PC-9 (cell line): ENCODE measurements at regions not wholly inside any gene's neighbourhood (a gene's known extent, or its start where the extent isn't known, plus 50 kb on each side); places are given as distances from the start of the nearest gene placed in this dataset.

ENCODE experiments used
- BruUV-seq: library from RNA; stranded (reverse); fragments of 400-500 nt; replicated peaks from 2 replicates; lab custom pipeline; 2021; lab: Mats Ljungman, UMichigan
- CTCF ChIA-PET: fragments of 300-600 bp; sonication (Branson Sonifier 250); formaldehyde crosslinking; loops from one replicate; lab custom pipeline; 2022; ENCODE audit warnings: antibody characterized with exemption; lab: Charles Lee
- POLR2A ChIA-PET: fragments of 300-600 bp; sonication (Branson Sonifier 250); formaldehyde crosslinking; loops from one replicate; lab custom pipeline; 2022; ENCODE audit warnings: antibody characterized with exemption; ENCODE audit not compliant: unreplicated experiment; lab: Charles Lee
- DNase-seq, 2 experiments: peaks; one replicate each; pipeline versions ENCODE4 v3.0.0 to v3.0.0-alpha.2; 2015 to 2022; ENCODE audit warnings: mixed read lengths in 1 of 2
- H2AFZ ChIP-seq: fragments of 200-600 bp; sonication (generic); 2 replicates; pipeline ENCODE4 v1.8.1; 2017; ENCODE audit warnings: antibody characterized with exemption
- H3F3A ChIP-seq: fragments of 200-600 bp; sonication (generic); 2 replicates; pipeline ENCODE4 v1.8.1; 2017; ENCODE audit warnings: antibody characterized with exemption, mild to moderate bottlenecking, low read depth; ENCODE audit not compliant: insufficient read depth
- H3K27ac ChIP-seq: fragments of 200-600 bp; sonication (generic); 2 replicates; pipeline ENCODE4 v1.6.1; 2016; ENCODE audit warnings: mixed run types
- H3K27me3 ChIP-seq: fragments of 200-600 bp; sonication (generic); 2 replicates; pipeline ENCODE4 v1.6.1; 2016; ENCODE audit warnings: low read depth, mixed run types; ENCODE audit not compliant: insufficient read depth
- H3K36me3 ChIP-seq: fragments of 200-600 bp; sonication (generic); 2 replicates; pipeline ENCODE4 v1.6.1; 2016; ENCODE audit warnings: low read depth, mixed run types
- H3K4me1 ChIP-seq: fragments of 200-600 bp; sonication (generic); replicated peaks from 2 replicates; pipeline ENCODE4 v1.6.1; 2016; ENCODE audit warnings: mixed run types; ENCODE audit not compliant: insufficient read depth
- H3K4me2 ChIP-seq: fragments of 200-600 bp; sonication (generic); 2 replicates; pipeline ENCODE4 v1.6.1; 2017; ENCODE audit warnings: mixed run types
- H3K4me3 ChIP-seq: fragments of 200-600 bp; sonication (generic); 2 replicates; pipeline ENCODE4 v1.6.1; 2016; ENCODE audit warnings: mixed run types
- H3K79me2 ChIP-seq: fragments of 200-600 bp; sonication (generic); 2 replicates; pipeline ENCODE4 v1.6.1; 2017; ENCODE audit warnings: low read depth, mixed run types
- H3K9me2 ChIP-seq: fragments of 200-600 bp; sonication (generic); 2 replicates; pipeline ENCODE4 v1.8.1; 2017; ENCODE audit warnings: mild to moderate bottlenecking; ENCODE audit not compliant: insufficient read depth
- H3K9me3 ChIP-seq: fragments of 200-600 bp; sonication (generic); 2 replicates; pipeline ENCODE4 v1.8.1; 2016; ENCODE audit warnings: low read depth; ENCODE audit not compliant: insufficient read depth
- H4K20me1 ChIP-seq: fragments of 200-600 bp; sonication (generic); 2 replicates; pipeline ENCODE4 v1.8.1; 2017; ENCODE audit not compliant: insufficient read depth
- EZH2 ChIP-seq: fragments of 200-600 bp; sonication (generic); IDR thresholded peaks from 2 replicates; pipeline ENCODE4 v1.8.0; 2017; ENCODE audit warnings: antibody characterized with exemption, low read depth
- intact Hi-C: fragments of 100-400 bp; cut with micrococcal nuclease; formaldehyde crosslinking; loops from one replicate; pipeline ENCODE4 v1.10.0; 2022; ENCODE audit not compliant: unreplicated experiment
- TF ChIP-seq, protein P1 (sequence below): fragments of 200-600 bp; sonication (generic); conservative IDR thresholded peaks from 2 replicates; pipeline ENCODE4 v1.6.1; 2017; ENCODE audit warnings: mixed run types, antibody characterized with exemption, mild to moderate bottlenecking, moderate library complexity

- Histone ChIP-seq H3K79me2 (no peaks in the 10 kb centered on the region), H3K9me3 (no peaks in the 10 kb centered on the region), H3F3A (no peaks in the 10 kb centered on the region; the same call in 1 of the 2 replicates), H3K4me1 (peaks cover 5% of the 10 kb centered on the region), H2AFZ (no peak overlapping the region), H3K27ac (no peak overlapping the region), H3K9me2 (no peaks in the 10 kb centered on the region), H3K27me3 (no peaks in the 10 kb centered on the region), H3K4me2 (no peak overlapping the region), H4K20me1 (no peaks in the 10 kb centered on the region), H3K36me3 (no peaks in the 10 kb centered on the region), H3K4me3 (no peak overlapping the region)
- ChIA-PET CTCF (no interaction called here), POLR2A (interaction anchor here (0.5 kb wide), 1 partner anchor 71 kb away, joined by 4 read pairs; no protein-coding TSS in a partner anchor)
- no peak for DNase-seq
- intact Hi-C loops: loop anchor here (5.0 kb wide), 1 partner anchor 50 kb away; the partner anchor contains the start of gene TARDBP
- TF ChIP-seq, protein P1, sequence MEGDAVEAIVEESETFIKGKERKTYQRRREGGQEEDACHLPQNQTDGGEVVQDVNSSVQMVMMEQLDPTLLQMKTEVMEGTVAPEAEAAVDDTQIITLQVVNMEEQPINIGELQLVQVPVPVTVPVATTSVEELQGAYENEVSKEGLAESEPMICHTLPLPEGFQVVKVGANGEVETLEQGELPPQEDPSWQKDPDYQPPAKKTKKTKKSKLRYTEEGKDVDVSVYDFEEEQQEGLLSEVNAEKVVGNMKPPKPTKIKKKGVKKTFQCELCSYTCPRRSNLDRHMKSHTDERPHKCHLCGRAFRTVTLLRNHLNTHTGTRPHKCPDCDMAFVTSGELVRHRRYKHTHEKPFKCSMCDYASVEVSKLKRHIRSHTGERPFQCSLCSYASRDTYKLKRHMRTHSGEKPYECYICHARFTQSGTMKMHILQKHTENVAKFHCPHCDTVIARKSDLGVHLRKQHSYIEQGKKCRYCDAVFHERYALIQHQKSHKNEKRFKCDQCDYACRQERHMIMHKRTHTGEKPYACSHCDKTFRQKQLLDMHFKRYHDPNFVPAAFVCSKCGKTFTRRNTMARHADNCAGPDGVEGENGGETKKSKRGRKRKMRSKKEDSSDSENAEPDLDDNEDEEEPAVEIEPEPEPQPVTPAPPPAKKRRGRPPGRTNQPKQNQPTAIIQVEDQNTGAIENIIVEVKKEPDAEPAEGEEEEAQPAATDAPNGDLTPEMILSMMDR: no peak
- TF ChIP-seq EZH2: no peak
- no TSS peak for BruUV-seq
Observed at GRCh38 chr1:10962483-10962882, 50.0 kb upstream of the TARDBP start.
